ENCODE measurements at regions not wholly inside any gene's neighbourhood (a gene's known extent, or its start where the extent isn't known, plus 50 kb on each side); places are given as distances from the start of the nearest gene placed in this dataset.

GRCh38 chr5:2487152-2487763 lies 264.2 kb downstream of the IRX2 start:
- no peak for DNase-seq
- in situ Hi-C loops (cut with HindIII; ENCODE audit: low pct_ligation_motif_present, low pct_unique_long_range_greater_than_20kb, low sequenced_read_pairs): no loop called here

- in situ Hi-C loops (cut with HindIII; ENCODE audit: low pct_ligation_motif_present, low pct_unique_long_range_greater_than_20kb, low sequenced_read_pairs): no loop called here
- no peak for DNase-seq
Measured at GRCh38 chr5:2486373-2486772, 265.1 kb downstream of the IRX2 start.

- in situ Hi-C loops (cut with HindIII; ENCODE audit: low pct_ligation_motif_present, low pct_unique_long_range_greater_than_20kb, low sequenced_read_pairs): no loop called here
- DNase-seq: peak; percentile 0
Measured at GRCh38 chr5:2482778-2483177, 268.7 kb downstream of the IRX2 start.

GRCh38 chr5:2480871-2481270 lies 270.6 kb downstream of the IRX2 start:
- in situ Hi-C loops (cut with HindIII; ENCODE audit: low pct_ligation_motif_present, low pct_unique_long_range_greater_than_20kb, low sequenced_read_pairs): no loop called here

GRCh38 chr5:2475902-2476301 lies 275.6 kb downstream of the IRX2 start:
- in situ Hi-C loops (cut with HindIII; ENCODE audit: low pct_ligation_motif_present, low pct_unique_long_range_greater_than_20kb, low sequenced_read_pairs): no loop called here
- no peak for DNase-seq

More at GRCh38 chr5:2480871-2481270, 270.6 kb downstream of the IRX2 start:
- no peak for DNase-seq

GRCh38 chr5:2472670-2473069 lies 278.8 kb downstream of the IRX2 start:
- DNase-seq: no peak
- in situ Hi-C loops (cut with HindIII; ENCODE audit: low pct_ligation_motif_present, low pct_unique_long_range_greater_than_20kb, low sequenced_read_pairs): no loop called here

- in situ Hi-C loops (cut with HindIII; ENCODE audit: low pct_ligation_motif_present, low pct_unique_long_range_greater_than_20kb, low sequenced_read_pairs): no loop called here
- DNase-seq: no peak
Measured at GRCh38 chr5:2471152-2471879, 280.2 kb downstream of the IRX2 start.

GRCh38 chr5:2466966-2467365 lies 284.5 kb downstream of the IRX2 start:
- in situ Hi-C loops (cut with HindIII; ENCODE audit: low pct_ligation_motif_present, low pct_unique_long_range_greater_than_20kb, low sequenced_read_pairs): no loop called here

GRCh38 chr5:2465383-2465782 lies 286.1 kb downstream of the IRX2 start:
- no peak for DNase-seq
- in situ Hi-C loops (cut with HindIII; ENCODE audit: low pct_ligation_motif_present, low pct_unique_long_range_greater_than_20kb, low sequenced_read_pairs): no loop called here

More at GRCh38 chr5:2466966-2467365, 284.5 kb downstream of the IRX2 start:
- no peak for DNase-seq

GRCh38 chr5:2464141-2464540 lies 287.3 kb downstream of the IRX2 start:
- in situ Hi-C loops (cut with HindIII; ENCODE audit: low pct_ligation_motif_present, low pct_unique_long_range_greater_than_20kb, low sequenced_read_pairs): no loop called here
- DNase-seq: no peak

- in situ Hi-C loops (cut with HindIII; ENCODE audit: low pct_ligation_motif_present, low pct_unique_long_range_greater_than_20kb, low sequenced_read_pairs): no loop called here
- no peak for DNase-seq
Measured at GRCh38 chr5:2461701-2462691, 289.5 kb downstream of the IRX2 start.

GRCh38 chr5:2460098-2460497 lies 291.4 kb downstream of the IRX2 start:
- DNase-seq: no peak
- in situ Hi-C loops (cut with HindIII; ENCODE audit: low pct_ligation_motif_present, low pct_unique_long_range_greater_than_20kb, low sequenced_read_pairs): no loop called here

- DNase-seq: no peak
- in situ Hi-C loops (cut with HindIII; ENCODE audit: low pct_ligation_motif_present, low pct_unique_long_range_greater_than_20kb, low sequenced_read_pairs): no loop called here
Measured at GRCh38 chr5:2459251-2459650, 292.2 kb downstream of the IRX2 start.

- in situ Hi-C loops (cut with HindIII; ENCODE audit: low pct_ligation_motif_present, low pct_unique_long_range_greater_than_20kb, low sequenced_read_pairs): no loop called here
- no peak for DNase-seq
Measured at GRCh38 chr5:2455878-2456277, 295.6 kb downstream of the IRX2 start.

- in situ Hi-C loops (cut with HindIII; ENCODE audit: low pct_ligation_motif_present, low pct_unique_long_range_greater_than_20kb, low sequenced_read_pairs): no loop called here
Measured at GRCh38 chr5:2454876-2455275, 296.6 kb downstream of the IRX2 start.

GRCh38 chr5:2453781-2454180 lies 297.7 kb downstream of the IRX2 start:
- DNase-seq: no peak
- in situ Hi-C loops (cut with HindIII; ENCODE audit: low pct_ligation_motif_present, low pct_unique_long_range_greater_than_20kb, low sequenced_read_pairs): no loop called here

More at GRCh38 chr5:2454876-2455275, 296.6 kb downstream of the IRX2 start:
- no peak for DNase-seq

GRCh38 chr5:2451100-2451499 lies 300.4 kb downstream of the IRX2 start:
- in situ Hi-C loops (cut with HindIII; ENCODE audit: low pct_ligation_motif_present, low pct_unique_long_range_greater_than_20kb, low sequenced_read_pairs): no loop called here
- no peak for DNase-seq

GRCh38 chr5:2442496-2443354 lies 308.8 kb downstream of the IRX2 start:
- in situ Hi-C loops (cut with HindIII; ENCODE audit: low pct_ligation_motif_present, low pct_unique_long_range_greater_than_20kb, low sequenced_read_pairs): no loop called here
- no peak for DNase-seq
